Myocyte (in vitro differentiated cells): ENCODE measurements at regions not wholly inside any gene's neighbourhood (a gene's known extent, or its start where the extent isn't known, plus 50 kb on each side); places are given as distances from the start of the nearest gene placed in this dataset.

Experiments used
- DNase-seq: peaks from one replicate; pipeline ENCODE4 v3.0.0-alpha.2; 2012; ENCODE audit warnings: low read depth

GRCh38 chr10:116006508-116006907 lies 266.5 kb downstream of the GFRA1 start:
- no peak for DNase-seq

- no peak for DNase-seq
These were observed 267.7 kb downstream of the GFRA1 start for GRCh38 chr10:116005301-116005700.

- peak; percentile 5 for DNase-seq
These were observed 270.3 kb downstream of the GFRA1 start for GRCh38 chr10:116002735-116003134.

GRCh38 chr10:116001976-116002375 lies 271.0 kb downstream of the GFRA1 start:
- no peak for DNase-seq

GRCh38 chr10:116001262-116001857 lies 271.6 kb downstream of the GFRA1 start:
- no peak for DNase-seq

GRCh38 chr10:116000151-116000842 lies 272.7 kb downstream of the GFRA1 start:
- no peak for DNase-seq
